SK-N-SH (cell line): ENCODE measurements at regions not wholly inside any gene's neighbourhood (a gene's known extent, or its start where the extent isn't known, plus 50 kb on each side); places are given as distances from the start of the nearest gene placed in this dataset.
A peak's percentile ranks its signal among the peaks of the same experiment; 100 is the strongest.

Source experiments
- CTCF ChIA-PET: fragments of 300-600, 350-600 bp; formaldehyde crosslinking; extraction: SDS; loops from one replicate; lab custom pipeline; 2021; lab: Yijun Ruan, JAX
- POLR2A ChIA-PET: fragments of 350-600 bp; sonication (Branson Sonifier 250); formaldehyde crosslinking; extraction: SDS; loops from one replicate; lab custom pipeline; 2020; ENCODE audit warnings: antibody characterized with exemption, inconsistent platforms; lab: Yijun Ruan, JAX
- DNase-seq: peaks from one replicate; pipeline ENCODE4 v3.0.0; 2012
- H2AFZ ChIP-seq: fragments of 200-600 bp; sonication (generic); 2 replicates; pipeline ENCODE4 v1.8.1; 2016; ENCODE audit warnings: antibody characterized with exemption, mild to moderate bottlenecking, low read depth
- H3F3A ChIP-seq: fragments of 200-600 bp; sonication (generic); replicated peaks from 2 replicates; pipeline ENCODE3; 2016; ENCODE audit warnings: antibody characterized with exemption, mild to moderate bottlenecking; ENCODE audit not compliant: insufficient read depth
- H3K27ac ChIP-seq, 2 experiments: fragments of 200-500 bp in 1 of 2; fragments of 200-600 bp in 1 of 2; sonication (Bioruptor generic) in 1 of 2; sonication (generic), shearing (Covaris generic) in 1 of 2; 2 replicates each; pipeline versions ENCODE4 v1.5.1 to v1.6.1; 2014 to 2016; ENCODE audit warnings: low read depth in 2 of 2, inconsistent platforms in 1 of 2, low read length in 1 of 2, mild to moderate bottlenecking in 1 of 2, mixed read lengths in 1 of 2
- H3K27me3 ChIP-seq: fragments of 200-600 bp; sonication (generic), shearing (Covaris generic); 2 replicates; pipeline ENCODE4 v1.6.1; 2016; ENCODE audit warnings: mixed run types; ENCODE audit not compliant: insufficient read depth
- H3K36me3 ChIP-seq, 2 experiments: fragments of 200-500 bp in 1 of 2; fragments of 200-600 bp in 1 of 2; sonication (Bioruptor generic) in 1 of 2; sonication (generic) in 1 of 2; replicated peaks in 1 of 2; 2 replicates each; pipeline versions ENCODE3 to v1.5.1; 2014 to 2016; ENCODE audit warnings: low read length in 1 of 2, mild to moderate bottlenecking in 1 of 2; ENCODE audit not compliant: insufficient read depth in 2 of 2, control insufficient read depth in 1 of 2
- H3K4me1 ChIP-seq, 2 experiments: fragments of 200-500 bp in 1 of 2; fragments of 200-600 bp in 1 of 2; sonication (Bioruptor generic) in 1 of 2; sonication (generic), shearing (Covaris generic) in 1 of 2; 2 replicates each; pipeline versions ENCODE4 v1.5.1 to v1.6.1; 2014 to 2016; ENCODE audit warnings: low read depth in 1 of 2, low read length in 1 of 2, mixed run types in 1 of 2; ENCODE audit not compliant: insufficient read depth in 2 of 2, control insufficient read depth in 1 of 2
- H3K4me2 ChIP-seq: fragments of 200-600 bp; sonication (generic), shearing (Covaris generic); 2 replicates; pipeline ENCODE4 v1.6.1; 2017; ENCODE audit warnings: mixed run types
- H3K4me3 ChIP-seq, 2 experiments: fragments of 200-500 bp in 1 of 2; fragments of 200-600 bp in 1 of 2; sonication (Bioruptor generic) in 1 of 2; sonication (generic), shearing (Covaris generic) in 1 of 2; 2 replicates each; pipeline versions ENCODE4 v1.5.1 to v1.8.1; 2014 to 2016; ENCODE audit warnings: low read depth in 2 of 2, inconsistent platforms in 1 of 2, low read length in 1 of 2, mild to moderate bottlenecking in 1 of 2, mixed read lengths in 1 of 2, moderate library complexity in 1 of 2
- H3K79me2 ChIP-seq: fragments of 200-600 bp; sonication (generic); 2 replicates; pipeline ENCODE4 v1.8.1; 2017; ENCODE audit warnings: mild to moderate bottlenecking; ENCODE audit not compliant: insufficient read depth
- H3K9ac ChIP-seq: fragments of 200-600 bp; sonication (generic); 2 replicates; pipeline ENCODE4 v1.6.1; 2017; ENCODE audit warnings: mixed run types
- H3K9me2 ChIP-seq: fragments of 200-600 bp; sonication (generic); 2 replicates; pipeline ENCODE4 v1.6.1; 2017; ENCODE audit warnings: mixed run types
- H3K9me3 ChIP-seq: fragments of 200-600 bp; sonication (generic); 2 replicates; pipeline ENCODE4 v1.6.1; 2017; ENCODE audit warnings: mixed run types, mild to moderate bottlenecking, moderate library complexity
- H4K20me1 ChIP-seq: fragments of 200-600 bp; sonication (generic); 2 replicates; pipeline ENCODE4 v1.6.1; 2017; ENCODE audit warnings: mild to moderate bottlenecking, mixed run types; ENCODE audit not compliant: insufficient read depth
- CHD2 ChIP-seq: fragments of 150-350 bp; IDR thresholded peaks from 2 replicates; pipeline ENCODE4 v1.6.1; 2018; ENCODE audit warnings: low read length; ENCODE audit not compliant: partially characterized antibody
- EP300 ChIP-seq, 2 experiments: IDR thresholded peaks; 2 replicates each; pipeline versions ENCODE4 v1.4.0 to v1.6.1; 2012; ENCODE audit warnings: borderline replicate concordance in 1 of 2, low read depth in 1 of 2, low read length in 1 of 2
- EZH2phosphoT487 ChIP-seq: fragments of 200-600 bp; sonication (generic); IDR thresholded peaks from 2 replicates; pipeline ENCODE4 v1.6.1; 2017; ENCODE audit warnings: low read depth, mixed run types, mild to moderate bottlenecking, antibody characterized with exemption, moderate library complexity, borderline replicate concordance
- FOSL2 ChIP-seq: IDR thresholded peaks from 2 replicates; pipeline ENCODE4 v1.4.0; 2012; ENCODE audit warnings: low read depth, mild to moderate bottlenecking, moderate library complexity, borderline replicate concordance
- JUND ChIP-seq: IDR thresholded peaks from 2 replicates; pipeline ENCODE4 v1.4.0; 2012
- NFIC ChIP-seq: IDR thresholded peaks from 2 replicates; pipeline ENCODE4 v1.4.0; 2012; ENCODE audit warnings: borderline replicate concordance
- POLR2AphosphoS5 ChIP-seq: IDR thresholded peaks from 2 replicates; pipeline ENCODE4 v1.6.1; 2012; ENCODE audit warnings: low read depth, low read length
- RCOR1 ChIP-seq: fragments of 150-350 bp; IDR thresholded peaks from 2 replicates; pipeline ENCODE4 v1.6.1; 2017; ENCODE audit warnings: antibody characterized with exemption, low read length
- SIN3A ChIP-seq: IDR thresholded peaks from 2 replicates; pipeline ENCODE4 v1.6.1; 2012; ENCODE audit warnings: low read depth, mild to moderate bottlenecking, low read length, moderate library complexity, borderline replicate concordance
- TCF12 ChIP-seq: IDR thresholded peaks from 2 replicates; pipeline ENCODE4 v1.4.0; 2012
- TEAD4 ChIP-seq: IDR thresholded peaks from 2 replicates; pipeline ENCODE4 v1.4.0; 2012; ENCODE audit warnings: mild to moderate bottlenecking, borderline replicate concordance; ENCODE audit not compliant: insufficient read depth
- YY1 ChIP-seq: IDR thresholded peaks from 2 replicates; pipeline ENCODE4 v1.4.0; 2012; ENCODE audit warnings: low read depth, mild to moderate bottlenecking
- WGBS: methylation state at CpG from one replicate; pipeline ENCODE4 v1.1.6; 2017; ENCODE audit warnings: low lambda C conversion rate; 5-methylcytosine and 5-hydroxymethylcytosine counted together
- TF ChIP-seq, protein P1 (sequence below): IDR thresholded peaks from 2 replicates; pipeline ENCODE4; 2012
- TF ChIP-seq, protein P2 (sequence below): IDR thresholded peaks from 2 replicates; pipeline ENCODE4 v1.4.0; 2012; ENCODE audit warnings: low read depth, borderline replicate concordance
- TF ChIP-seq, protein P3 (sequence below): fragments of 150-350 bp; IDR thresholded peaks from 2 replicates; pipeline ENCODE4 v1.6.1; 2016; ENCODE audit warnings: mild to moderate bottlenecking, low read depth, low read length

- TF ChIP-seq EZH2phosphoT487 (no peak), FOSL2 (no peak), POLR2AphosphoS5 (peak; percentile 70; the same call in 1 of the 2 replicates)
- TF ChIP-seq, protein P1, sequence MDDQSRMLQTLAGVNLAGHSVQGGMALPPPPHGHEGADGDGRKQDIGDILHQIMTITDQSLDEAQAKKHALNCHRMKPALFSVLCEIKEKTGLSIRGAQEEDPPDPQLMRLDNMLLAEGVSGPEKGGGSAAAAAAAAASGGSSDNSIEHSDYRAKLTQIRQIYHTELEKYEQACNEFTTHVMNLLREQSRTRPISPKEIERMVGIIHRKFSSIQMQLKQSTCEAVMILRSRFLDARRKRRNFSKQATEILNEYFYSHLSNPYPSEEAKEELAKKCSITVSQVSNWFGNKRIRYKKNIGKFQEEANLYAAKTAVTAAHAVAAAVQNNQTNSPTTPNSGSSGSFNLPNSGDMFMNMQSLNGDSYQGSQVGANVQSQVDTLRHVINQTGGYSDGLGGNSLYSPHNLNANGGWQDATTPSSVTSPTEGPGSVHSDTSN, result peak; percentile 79
Measured at GRCh38 chr4:174173360-174173759, 110.1 kb downstream of the FBXO8 start (continued).

DNA sequence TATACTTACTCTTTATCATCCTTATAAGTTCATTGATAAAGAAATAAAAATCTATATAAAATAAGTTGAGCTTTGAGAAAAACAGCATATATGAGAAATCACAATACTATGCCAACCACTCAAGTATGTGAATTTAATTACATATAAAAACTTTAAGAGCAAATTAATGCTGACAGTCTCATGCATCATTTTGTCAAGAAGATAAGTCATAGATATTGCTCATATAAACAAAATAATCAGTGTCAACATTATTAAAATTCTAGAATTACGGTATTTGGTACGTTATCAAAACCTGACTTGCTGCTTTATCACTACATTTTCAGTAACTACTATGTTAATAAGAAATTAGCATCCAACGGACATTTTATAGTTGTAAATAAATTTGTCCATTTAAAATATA is 111.2 kb downstream of the FBXO8 start:
- no peak for DNase-seq
- H3F3A ChIP-seq, result no peaks in the 10 kb centered on the region
- H2AFZ ChIP-seq, result no peak overlapping the region
- WGBS, result 79% methylated on average over 3 of the region's 3 CpGs
- no peaks in the 10 kb centered on the region for H3K36me3 ChIP-seq
- H3K9ac ChIP-seq, result no peak overlapping the region
- H3K27ac ChIP-seq, result no peak overlapping the region; a peak in 1 of 4 replicates
- no peaks in the 10 kb centered on the region for H3K27me3 ChIP-seq
- H3K4me3 ChIP-seq, result no peak overlapping the region
- H3K4me1 ChIP-seq, result peaks cover 0 to 6% of the 10 kb centered on the region in 2 experiments; a peak in 2 of 4 replicates
- no peak for TF ChIP-seq EZH2phosphoT487
- TF ChIP-seq, protein P1, result peak; percentile 64
- TF ChIP-seq YY1, result no peak
- TF ChIP-seq, protein P2, sequence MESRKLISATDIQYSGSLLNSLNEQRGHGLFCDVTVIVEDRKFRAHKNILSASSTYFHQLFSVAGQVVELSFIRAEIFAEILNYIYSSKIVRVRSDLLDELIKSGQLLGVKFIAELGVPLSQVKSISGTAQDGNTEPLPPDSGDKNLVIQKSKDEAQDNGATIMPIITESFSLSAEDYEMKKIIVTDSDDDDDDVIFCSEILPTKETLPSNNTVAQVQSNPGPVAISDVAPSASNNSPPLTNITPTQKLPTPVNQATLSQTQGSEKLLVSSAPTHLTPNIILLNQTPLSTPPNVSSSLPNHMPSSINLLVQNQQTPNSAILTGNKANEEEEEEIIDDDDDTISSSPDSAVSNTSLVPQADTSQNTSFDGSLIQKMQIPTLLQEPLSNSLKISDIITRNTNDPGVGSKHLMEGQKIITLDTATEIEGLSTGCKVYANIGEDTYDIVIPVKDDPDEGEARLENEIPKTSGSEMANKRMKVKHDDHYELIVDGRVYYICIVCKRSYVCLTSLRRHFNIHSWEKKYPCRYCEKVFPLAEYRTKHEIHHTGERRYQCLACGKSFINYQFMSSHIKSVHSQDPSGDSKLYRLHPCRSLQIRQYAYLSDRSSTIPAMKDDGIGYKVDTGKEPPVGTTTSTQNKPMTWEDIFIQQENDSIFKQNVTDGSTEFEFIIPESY, result no peak
- TF ChIP-seq TCF12, result peak; percentile 21
- TF ChIP-seq JUND, result 0 out of 2 replicates have a peak, but pooled peaks have one; percentile 17
- TF ChIP-seq EP300 (IDR thresholded peaks at IDR 0.05; ENCODE audit: borderline replicate concordance in 1 of 2, low read depth in 1 of 2, low read length in 1 of 2), result no peak
- no peak for TF ChIP-seq TEAD4
- no peaks in the 10 kb centered on the region for H3K79me2 ChIP-seq
- H3K9me3 ChIP-seq, result no peaks in the 10 kb centered on the region
- CTCF ChIA-PET, result no interaction called here
- no peak overlapping the region for H3K4me2 ChIP-seq
- POLR2A ChIA-PET, result no interaction called here
- no peaks in the 10 kb centered on the region for H3K9me2 ChIP-seq
- no peaks in the 10 kb centered on the region for H4K20me1 ChIP-seq

- Histone ChIP-seq H3K9me3 (no peaks in the 10 kb centered on the region), H3K27me3 (no peaks in the 10 kb centered on the region), H3K27ac (peak overlapping the region in 1 of 2 experiments; percentile 66; a peak in 2 of 4 replicates), H3K79me2 (no peaks in the 10 kb centered on the region), H3K4me2 (no peak overlapping the region), H3K9me2 (no peaks in the 10 kb centered on the region), H4K20me1 (no peaks in the 10 kb centered on the region), H3K4me1 (peaks cover 0 to 6% of the 10 kb centered on the region in 2 experiments; a peak in 2 of 4 replicates), H3K4me3 (no peak overlapping the region), H3K36me3 (no peaks in the 10 kb centered on the region), H2AFZ (no peak overlapping the region), H3K9ac (no peak overlapping the region), H3F3A (no peaks in the 10 kb centered on the region)
- WGBS, result 64% methylated on average over 1 of the region's 1 CpG
- ChIA-PET CTCF (interaction anchor here (0.9 to 1.5 kb wide), 4 partner anchors 8 to 13 kb away, joined by 3 to 4 read pairs (median 4); no protein-coding TSS in a partner anchor), POLR2A (interaction anchor here (1.2 to 1.5 kb wide), 3 partner anchors 22 to 84 kb away, joined by 3 to 8 read pairs (median 3); no protein-coding TSS in a partner anchor)
- DNase-seq, result no peak
- peak; percentile 38 for TF ChIP-seq CHD2
- no peak for TF ChIP-seq SIN3A
- peak; percentile 58 for TF ChIP-seq TCF12
- no peak for TF ChIP-seq FOSL2
- TF ChIP-seq, protein P3, sequence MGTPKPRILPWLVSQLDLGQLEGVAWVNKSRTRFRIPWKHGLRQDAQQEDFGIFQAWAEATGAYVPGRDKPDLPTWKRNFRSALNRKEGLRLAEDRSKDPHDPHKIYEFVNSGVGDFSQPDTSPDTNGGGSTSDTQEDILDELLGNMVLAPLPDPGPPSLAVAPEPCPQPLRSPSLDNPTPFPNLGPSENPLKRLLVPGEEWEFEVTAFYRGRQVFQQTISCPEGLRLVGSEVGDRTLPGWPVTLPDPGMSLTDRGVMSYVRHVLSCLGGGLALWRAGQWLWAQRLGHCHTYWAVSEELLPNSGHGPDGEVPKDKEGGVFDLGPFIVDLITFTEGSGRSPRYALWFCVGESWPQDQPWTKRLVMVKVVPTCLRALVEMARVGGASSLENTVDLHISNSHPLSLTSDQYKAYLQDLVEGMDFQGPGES, result no peak
- peak in 1 of 2 experiments; percentile 63; a peak in 1 of 4 replicates for TF ChIP-seq EP300 (IDR thresholded peaks at IDR 0.05; ENCODE audit: borderline replicate concordance in 1 of 2, low read depth in 1 of 2, low read length in 1 of 2)
- no peak for TF ChIP-seq NFIC
- no peak for TF ChIP-seq YY1
- peak; percentile 48; the same call in 1 of the 2 replicates for TF ChIP-seq RCOR1
Measured at GRCh38 chr4:174170906-174171305, 112.6 kb downstream of the FBXO8 start.
